ENCODE measurements at regions not wholly inside any gene's neighbourhood (a gene's known extent, or its start where the extent isn't known, plus 50 kb on each side); places are given as distances from the start of the nearest gene placed in this dataset.
"Not testable (repeated sequence)": the region's sequence is repeated elsewhere in the genome, so short reads cannot be mapped to it uniquely, and the experiment has no call there.

DNA sequence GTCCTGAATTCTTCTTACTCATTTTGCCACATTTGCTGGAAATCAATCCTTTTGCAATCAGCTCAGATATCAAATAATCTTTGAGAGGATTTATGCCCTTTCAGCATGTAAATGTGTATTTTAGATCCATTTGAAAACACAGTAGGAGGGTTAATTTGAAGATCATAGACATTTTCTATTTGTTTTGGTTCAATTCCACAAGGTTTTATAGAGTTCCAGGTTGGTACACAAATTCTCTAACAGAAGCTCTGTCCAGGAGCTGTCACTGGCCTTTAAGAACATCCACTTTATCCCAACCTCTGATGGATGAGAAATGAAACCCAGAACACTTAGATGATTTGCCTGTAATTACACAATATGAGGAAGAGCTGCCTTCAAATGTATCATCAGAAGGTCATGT is 157.3 kb upstream of the CHAC2 start:
- Histone ChIP-seq H3K9me3 (no peaks in the 10 kb centered on the region), H3K4me3 (no peak overlapping the region), H3K27ac (no peak overlapping the region), H3K27me3 (no peaks in the 10 kb centered on the region), H3K4me1 (no peaks in the 10 kb centered on the region), H3K36me3 (no peaks in the 10 kb centered on the region)
- DNase-seq: no peak
- intact Hi-C loops (cut with DNase I; ENCODE audit: low total_unique reads): no loop called here
- TF ChIP-seq, protein P1, sequence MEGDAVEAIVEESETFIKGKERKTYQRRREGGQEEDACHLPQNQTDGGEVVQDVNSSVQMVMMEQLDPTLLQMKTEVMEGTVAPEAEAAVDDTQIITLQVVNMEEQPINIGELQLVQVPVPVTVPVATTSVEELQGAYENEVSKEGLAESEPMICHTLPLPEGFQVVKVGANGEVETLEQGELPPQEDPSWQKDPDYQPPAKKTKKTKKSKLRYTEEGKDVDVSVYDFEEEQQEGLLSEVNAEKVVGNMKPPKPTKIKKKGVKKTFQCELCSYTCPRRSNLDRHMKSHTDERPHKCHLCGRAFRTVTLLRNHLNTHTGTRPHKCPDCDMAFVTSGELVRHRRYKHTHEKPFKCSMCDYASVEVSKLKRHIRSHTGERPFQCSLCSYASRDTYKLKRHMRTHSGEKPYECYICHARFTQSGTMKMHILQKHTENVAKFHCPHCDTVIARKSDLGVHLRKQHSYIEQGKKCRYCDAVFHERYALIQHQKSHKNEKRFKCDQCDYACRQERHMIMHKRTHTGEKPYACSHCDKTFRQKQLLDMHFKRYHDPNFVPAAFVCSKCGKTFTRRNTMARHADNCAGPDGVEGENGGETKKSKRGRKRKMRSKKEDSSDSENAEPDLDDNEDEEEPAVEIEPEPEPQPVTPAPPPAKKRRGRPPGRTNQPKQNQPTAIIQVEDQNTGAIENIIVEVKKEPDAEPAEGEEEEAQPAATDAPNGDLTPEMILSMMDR (IDR thresholded peaks at IDR 0.05): no peak
- no peak for TF ChIP-seq POLR2A (IDR thresholded peaks at IDR 0.05)

DNA sequence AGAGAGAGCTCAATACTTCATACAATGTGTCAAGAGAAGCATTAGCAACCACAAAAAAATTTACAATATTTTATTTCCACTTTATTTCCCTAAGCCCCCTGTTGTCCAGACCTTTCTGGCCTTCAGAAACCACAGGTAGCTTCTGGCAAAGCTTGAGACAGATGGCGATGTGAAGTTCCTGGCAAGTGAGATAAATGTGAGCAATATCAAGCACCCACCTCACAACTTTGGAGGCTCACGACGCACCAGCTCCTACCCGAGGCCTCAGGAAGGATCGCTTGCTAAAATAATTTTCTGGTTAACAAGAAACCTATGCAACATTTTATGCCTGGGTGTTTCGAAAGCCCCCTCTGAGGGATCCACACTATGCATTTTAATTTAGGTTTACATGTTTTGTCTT is 158.1 kb upstream of the CHAC2 start:
- H3K4me1 ChIP-seq: no peaks in the 10 kb centered on the region
- intact Hi-C loops (cut with DNase I; ENCODE audit: low total_unique reads): no loop called here
- no peak overlapping the region for H3K4me3 ChIP-seq
- TF ChIP-seq POLR2A (IDR thresholded peaks at IDR 0.05): no peak
- TF ChIP-seq, protein P1 (IDR thresholded peaks at IDR 0.05): no peak
- DNase-seq: no peak
- H3K27me3 ChIP-seq: no peaks in the 10 kb centered on the region
- H3K27ac ChIP-seq: no peak overlapping the region
- H3K9me3 ChIP-seq: no peaks in the 10 kb centered on the region
- no peaks in the 10 kb centered on the region for H3K36me3 ChIP-seq

DNA sequence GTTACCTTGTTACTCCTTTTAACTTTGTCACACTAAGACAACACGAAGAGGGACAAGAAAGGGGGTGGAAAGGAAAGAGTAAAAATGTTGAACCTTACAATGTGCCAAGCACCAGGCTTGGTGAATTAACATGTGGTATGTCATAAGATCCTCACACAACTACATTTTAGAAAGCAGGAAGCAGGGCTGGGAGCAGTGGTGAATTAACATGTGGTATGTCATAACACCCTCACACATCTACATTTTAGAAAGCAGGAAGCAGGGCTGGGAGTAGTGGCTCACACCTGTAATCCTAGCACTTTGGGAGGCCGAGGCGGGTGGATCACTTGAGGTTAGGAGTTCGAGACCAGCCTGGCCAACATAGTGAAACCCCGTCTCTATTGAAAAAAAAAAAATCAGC is 159.3 kb upstream of the CHAC2 start:
- Histone ChIP-seq H3K27me3 (no peaks in the 10 kb centered on the region), H3K4me1 (no peaks in the 10 kb centered on the region), H3K9me3 (no peaks in the 10 kb centered on the region), H3K4me3 (no peak overlapping the region), H3K27ac (no peak overlapping the region), H3K36me3 (no peaks in the 10 kb centered on the region)
- DNase-seq: no peak
- intact Hi-C loops (cut with DNase I; ENCODE audit: low total_unique reads): no loop called here
- TF ChIP-seq, protein P1 (IDR thresholded peaks at IDR 0.05): no peak
- TF ChIP-seq POLR2A (IDR thresholded peaks at IDR 0.05): no peak

DNA sequence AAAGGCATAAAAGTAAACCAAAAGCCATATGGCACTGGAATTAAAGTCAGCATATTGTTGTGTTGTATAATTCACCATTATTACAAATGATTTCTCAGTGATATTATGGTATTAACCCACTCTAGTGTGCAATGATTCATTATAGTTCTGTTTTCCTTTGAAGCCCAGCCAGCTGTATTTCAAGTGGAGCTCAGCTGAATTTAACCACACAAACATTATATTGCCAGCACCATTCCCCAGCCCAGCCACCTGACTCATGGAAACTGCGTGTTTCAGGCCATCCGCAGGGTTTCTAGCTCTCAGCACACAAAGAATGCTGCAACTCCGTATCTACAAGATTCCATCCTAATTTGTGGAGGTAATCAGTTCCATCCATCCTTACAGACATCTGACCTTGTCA is 166.8 kb upstream of the CHAC2 start:
- intact Hi-C loops (cut with DNase I; ENCODE audit: low total_unique reads): no loop called here
- Histone ChIP-seq H3K27me3 (no peaks in the 10 kb centered on the region), H3K36me3 (no peaks in the 10 kb centered on the region), H3K4me1 (no peaks in the 10 kb centered on the region), H3K9me3 (no peaks in the 10 kb centered on the region), H3K27ac (no peak overlapping the region), H3K4me3 (no peak overlapping the region)
- no peak for DNase-seq
- TF ChIP-seq, protein P1 (IDR thresholded peaks at IDR 0.05): no peak
- no peak for TF ChIP-seq POLR2A (IDR thresholded peaks at IDR 0.05)

DNA sequence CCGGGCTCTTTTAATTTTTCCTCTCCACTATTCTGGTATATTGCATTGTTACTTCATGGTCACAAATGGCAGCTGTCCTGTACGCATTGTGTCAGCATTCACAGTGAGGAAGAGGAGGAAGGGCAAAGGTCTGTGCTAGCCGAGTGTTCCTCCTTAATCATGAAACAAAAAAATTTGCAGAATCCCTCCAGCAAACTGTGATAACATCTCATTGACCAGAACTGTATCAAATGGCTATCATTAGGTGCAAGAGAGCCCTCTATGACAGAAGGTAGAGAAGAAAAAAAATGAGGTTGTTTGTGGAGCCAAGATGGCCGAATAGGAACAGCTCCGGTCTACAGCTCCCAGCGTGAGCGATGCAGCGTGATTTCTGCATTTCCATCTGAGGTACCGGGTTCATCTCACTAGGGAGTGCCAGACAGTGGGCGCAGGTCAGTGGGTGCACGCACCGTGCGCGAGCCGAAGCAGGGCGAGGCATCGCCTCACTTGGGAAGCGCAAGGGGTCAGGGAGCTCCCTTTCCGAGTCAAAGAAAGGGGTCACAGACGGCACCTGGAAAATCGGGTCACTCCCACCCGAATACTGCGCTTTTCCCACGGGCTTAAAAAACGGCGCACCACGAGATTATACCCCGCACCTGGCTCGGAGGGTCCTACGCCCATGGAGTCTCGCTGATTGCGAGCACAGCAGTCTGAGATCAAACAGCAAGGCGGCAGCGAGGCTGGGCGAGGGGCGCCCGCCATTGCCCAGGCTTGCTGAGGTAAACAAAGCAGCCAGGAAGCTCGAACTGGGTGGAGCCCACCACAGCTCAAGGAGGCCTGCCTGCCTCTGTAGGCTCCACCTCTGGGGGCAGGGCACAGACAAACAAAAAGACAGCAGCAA is 180.6 kb upstream of the CHAC2 start:
- DNase-seq; intact Hi-C loops (cut with DNase I; ENCODE audit: low total_unique reads); H3K4me1 ChIP-seq; H3K36me3 ChIP-seq; H3K9me3 ChIP-seq; H3K27me3 ChIP-seq; H3K27ac ChIP-seq; H3K4me3 ChIP-seq: not testable (repeated sequence)
